HepG2 (cell line): ENCODE measurements at regions not wholly inside any gene's neighbourhood (a gene's known extent, or its start where the extent isn't known, plus 50 kb on each side); places are given as distances from the start of the nearest gene placed in this dataset.

Experiments
- ATAC-seq: fragments of 200-7000 bp; cut with Tn5 transposase; 3 replicates; pipeline ENCODE4 v1.9.1; 2020; ENCODE audit warnings: mild to moderate bottlenecking, moderate library complexity
- BruUV-seq: library from RNA; stranded (reverse); fragments of 400-500 nt; replicated peaks from 2 replicates; lab custom pipeline; 2021; lab: Mats Ljungman, UMichigan
- CTCF ChIA-PET: fragments of 300-600 bp; formaldehyde crosslinking; extraction: SDS; loops from one replicate; lab custom pipeline; 2021; ENCODE audit warnings: low total read pairs, inconsistent platforms, low intra/inter-chr PET ratio; lab: Yijun Ruan, JAX
- POLR2A ChIA-PET: fragments of 350-600 bp; sonication (Branson Sonifier 250); formaldehyde crosslinking; loops from one replicate; lab custom pipeline; 2020; ENCODE audit warnings: antibody characterized with exemption, inconsistent platforms; lab: Yijun Ruan, JAX
- DNase-seq: peaks from one replicate; pipeline ENCODE4 v3.0.0-alpha.2; 2015; ENCODE audit warnings: low spot score
- FAIRE-seq: peaks from 3 replicates; lab custom pipeline; 2011; peaks lifted over from hg19 to GRCh38; lab: Jason Lieb, UNC
- H2AFZ ChIP-seq: one replicate; pipeline ENCODE4 v1.6.1; 2011; ENCODE audit warnings: low read length, inconsistent platforms
- H3K27ac ChIP-seq: fragments of 300-600 bp; 3 replicates; pipeline ENCODE4 v1.8.0; 2011; ENCODE audit warnings: mixed run types, mild to moderate bottlenecking, mixed read lengths, low read length, inconsistent platforms; ENCODE audit not compliant: insufficient read depth; ENCODE audit errors: extremely low read length
- H3K27me3 ChIP-seq, 2 experiments: fragments of 200-600 bp in 1 of 2; 2 replicates in 1 of 2; 3 replicates in 1 of 2; pipeline versions ENCODE4 v1.6.0 to v1.8.0; 2011; ENCODE audit warnings: low read length in 2 of 2, mild to moderate bottlenecking in 2 of 2, moderate library complexity in 2 of 2, inconsistent platforms in 1 of 2; ENCODE audit not compliant: insufficient read depth in 2 of 2, control insufficient read depth in 1 of 2
- H3K36me3 ChIP-seq, 2 experiments: fragments of 200-600 bp in 1 of 2; replicated peaks in 1 of 2; 2 replicates in 1 of 2; 3 replicates in 1 of 2; pipeline versions ENCODE4 v1.5.1 to v1.8.0; 2011; ENCODE audit warnings: low read length in 2 of 2, inconsistent platforms in 1 of 2; ENCODE audit not compliant: insufficient read depth in 2 of 2, control insufficient read depth in 1 of 2
- H3K4me1 ChIP-seq: 2 replicates; pipeline ENCODE4 v1.5.1; 2012; ENCODE audit warnings: low read length, inconsistent platforms; ENCODE audit not compliant: insufficient read depth
- H3K4me2 ChIP-seq: 2 replicates; pipeline ENCODE4 v1.6.0; 2011; ENCODE audit warnings: low read depth, low read length, inconsistent platforms
- H3K4me3 ChIP-seq, 3 experiments: fragments of 200-600 bp in 1 of 3; sonication (generic), shearing (Covaris generic) in 1 of 3; replicated peaks in 1 of 3; 2 replicates each; pipeline ENCODE4 v1.5.1; 2011 to 2016; ENCODE audit warnings: low read length in 3 of 3, inconsistent platforms in 2 of 3, low read depth in 2 of 3, mild to moderate bottlenecking in 2 of 3, control low read depth in 1 of 3, mixed read lengths in 1 of 3; ENCODE audit not compliant: insufficient read depth in 1 of 3
- H3K79me2 ChIP-seq: one replicate; pipeline ENCODE4 v1.6.1; 2011; ENCODE audit warnings: low read length, inconsistent platforms; ENCODE audit not compliant: insufficient read depth
- H3K9ac ChIP-seq: 2 replicates; pipeline ENCODE4 v1.6.0; 2011; ENCODE audit warnings: mild to moderate bottlenecking, low read depth, low read length, inconsistent platforms; ENCODE audit not compliant: insufficient read depth
- H3K9me3 ChIP-seq: 2 replicates; pipeline ENCODE4 v1.5.1; 2012; ENCODE audit warnings: mild to moderate bottlenecking, low read length
- H4K20me1 ChIP-seq: 2 replicates; pipeline ENCODE4 v1.6.0; 2011; ENCODE audit warnings: inconsistent platforms, mild to moderate bottlenecking, low read length, moderate library complexity; ENCODE audit not compliant: insufficient read depth
- ADNP ChIP-seq: sonication (generic); formaldehyde crosslinking; IDR thresholded peaks from 2 replicates; pipeline ENCODE4 v1.4.0; 2020; ENCODE audit warnings: missing genetic modification reagents
- ATF1 ChIP-seq: IDR thresholded peaks from 2 replicates; pipeline ENCODE4 v1.6.1; 2016; ENCODE audit warnings: mild to moderate bottlenecking, control low read depth
- CREBL2 ChIP-seq: sonication (generic); formaldehyde crosslinking; IDR thresholded peaks from 2 replicates; pipeline ENCODE4 v1.8.1; 2023; ENCODE audit warnings: missing genetic modification reagents, mild to moderate bottlenecking, borderline replicate concordance
- HCFC1 ChIP-seq: fragments of 150-350 bp; IDR thresholded peaks from 2 replicates; pipeline ENCODE4 v1.6.1; 2014; ENCODE audit warnings: low read depth, low read length
- HNRNPH1 ChIP-seq: fragments of 200-400 bp; formaldehyde crosslinking; optimal IDR thresholded peaks from 2 replicates; pipeline ENCODE3; 2017; ENCODE audit warnings: mild to moderate bottlenecking, low read depth, low read length
- HOXA9 ChIP-seq: sonication (generic); formaldehyde crosslinking; IDR thresholded peaks from 2 replicates; pipeline ENCODE4 v1.8.1; 2022; ENCODE audit warnings: missing genetic modification reagents, mild to moderate bottlenecking, moderate library complexity, borderline replicate concordance
- PLSCR1 ChIP-seq: sonication (generic); formaldehyde crosslinking; IDR thresholded peaks from 2 replicates; pipeline ENCODE4 v1.5.0; 2020; ENCODE audit warnings: missing genetic modification reagents, mild to moderate bottlenecking, borderline replicate concordance
- SMYD3 ChIP-seq: sonication (generic); formaldehyde crosslinking; IDR thresholded peaks from 2 replicates; pipeline ENCODE4 v1.8.1; 2023; ENCODE audit warnings: mild to moderate bottlenecking, missing genetic modification reagents
- SNAI1 ChIP-seq: sonication (generic); formaldehyde crosslinking; IDR thresholded peaks from 2 replicates; pipeline ENCODE4 v1.5.0; 2020; ENCODE audit warnings: mild to moderate bottlenecking, missing genetic modification reagents, borderline replicate concordance
- TRAFD1 ChIP-seq: sonication (generic); formaldehyde crosslinking; IDR thresholded peaks from 2 replicates; pipeline ENCODE4 v1.5.1; 2020; ENCODE audit warnings: missing genetic modification reagents, mild to moderate bottlenecking, borderline replicate concordance
- ZBTB1 ChIP-seq: sonication (generic); formaldehyde crosslinking; IDR thresholded peaks from 2 replicates; pipeline ENCODE4 v1.4.0; 2020; ENCODE audit warnings: missing genetic modification reagents, borderline replicate concordance
- ZBTB8A ChIP-seq: sonication (generic); formaldehyde crosslinking; IDR thresholded peaks from 2 replicates; pipeline ENCODE4 v1.4.0; 2020; ENCODE audit warnings: mild to moderate bottlenecking, low read depth, missing genetic modification reagents, borderline replicate concordance
- ZEB1 ChIP-seq: IDR thresholded peaks from 2 replicates; pipeline ENCODE4 v1.6.1; 2012; ENCODE audit warnings: mild to moderate bottlenecking, low read depth, inconsistent platforms; ENCODE audit not compliant: insufficient replicate concordance
- ZNF280B ChIP-seq: sonication (generic); formaldehyde crosslinking; IDR thresholded peaks from 2 replicates; pipeline ENCODE4 v1.5.0; 2020; ENCODE audit warnings: missing genetic modification reagents, mild to moderate bottlenecking, borderline replicate concordance
- ZNF558 ChIP-seq: sonication (generic); formaldehyde crosslinking; IDR thresholded peaks from 2 replicates; pipeline ENCODE4 v1.9.0; 2022; ENCODE audit warnings: mild to moderate bottlenecking, missing genetic modification reagents, borderline replicate concordance
- ZNF75D ChIP-seq: sonication (generic); formaldehyde crosslinking; IDR thresholded peaks from 2 replicates; pipeline ENCODE4 v1.8.1; 2023; ENCODE audit warnings: missing genetic modification reagents, mild to moderate bottlenecking, borderline replicate concordance
- ZSCAN25 ChIP-seq: sonication (generic); formaldehyde crosslinking; IDR thresholded peaks from 2 replicates; pipeline ENCODE4 v1.8.0; 2022; ENCODE audit warnings: mild to moderate bottlenecking, missing genetic modification reagents
- WGBS: methylation state at CpG from one replicate; pipeline ENCODE4 v1.1.6; 2017; ENCODE audit warnings: low lambda C conversion rate; 5-methylcytosine and 5-hydroxymethylcytosine counted together
- in situ Hi-C: cut with HindIII; loops from 2 replicates; pipeline ENCODE4 v1.10.0; 2017; ENCODE audit warnings: low pct_unique_long_range_greater_than_20kb; ENCODE audit not compliant: extremely low pct_ligation_motif_present
- intact Hi-C: fragments of 100-400 bp; cut with micrococcal nuclease; formaldehyde crosslinking; loops from one replicate; pipeline ENCODE4 v1.10.0; 2022; ENCODE audit not compliant: unreplicated experiment

- Histone ChIP-seq H3K79me2 (no peaks in the 10 kb centered on the region), H3K9me3 (peaks cover 6% of the 10 kb centered on the region; the same call in 1 of the 2 replicates), H2AFZ (no peak overlapping the region), H3K4me2 (no peak overlapping the region), H3K4me1 (peaks cover 46% of the 10 kb centered on the region), H3K4me3 (no peak overlapping the region), H3K9ac (no peak overlapping the region), H4K20me1 (no peaks in the 10 kb centered on the region), H3K27me3 (no peaks in the 10 kb centered on the region), H3K36me3 (no peaks in the 10 kb centered on the region), H3K27ac (no peak overlapping the region)
- POLR2A ChIA-PET: interaction anchor here (1.9 kb wide), 1 partner anchor 21 kb away, joined by 6 read pairs; no protein-coding TSS in a partner anchor
- DNase-seq (no peak), ATAC-seq (no peak), FAIRE-seq (no peak)
- BruUV-seq: no TSS peak
- CTCF ChIA-PET: no interaction called here
- in situ Hi-C loops: no loop called here
- no peak for TF ChIP-seq CREBL2 (CRISPR knock-in tag)
- no peak for TF ChIP-seq ATF1 (CRISPR knock-in tag)
- no peak for TF ChIP-seq ADNP (CRISPR knock-in tag)
- TF ChIP-seq PLSCR1: no peak
- no peak for TF ChIP-seq ZBTB1
- no peak for TF ChIP-seq SMYD3
- TF ChIP-seq SNAI1 (CRISPR knock-in tag): no peak
- TF ChIP-seq ZBTB8A (CRISPR knock-in tag): no peak
- no peak for TF ChIP-seq HCFC1
- TF ChIP-seq ZNF558: no peak
- TF ChIP-seq HOXA9 (CRISPR knock-in tag): no peak
- no peak for TF ChIP-seq ZNF280B (CRISPR knock-in tag)
- no peak for TF ChIP-seq ZEB1
- no peak for TF ChIP-seq HNRNPH1
- TF ChIP-seq ZSCAN25: no peak
- TF ChIP-seq TRAFD1: no peak
- no peak for TF ChIP-seq ZNF75D (CRISPR knock-in tag)
- intact Hi-C loops: no loop called here
- WGBS: 65% methylated on average over 3 of the region's 3 CpGs
These were observed 82.6 kb downstream of the GCNT4 start for GRCh38 chr5:74969726-74970125.
